GM12878 (cell line): ENCODE measurements at regions not wholly inside any gene's neighbourhood (a gene's known extent, or its start where the extent isn't known, plus 50 kb on each side); places are given as distances from the start of the nearest gene placed in this dataset.

Experiments
- ATAC-seq: fragments of 200-7000 bp; cut with Tn5 transposase; 3 replicates; pipeline ENCODE4 v1.9.1; 2020; ENCODE audit warnings: mild to moderate bottlenecking, moderate library complexity
- BruUV-seq: library from RNA; stranded (reverse); fragments of 400-500 nt; replicated peaks from 2 replicates; lab custom pipeline; 2021; lab: Mats Ljungman, UMichigan
- CTCF ChIA-PET: fragments of 300-600 bp; sonication (Branson Sonifier 250); formaldehyde crosslinking; extraction: SDS; loops from one replicate; lab custom pipeline; 2021; ENCODE audit warnings: inconsistent platforms; lab: Yijun Ruan, JAX
- POLR2A ChIA-PET: fragments of 350-600 bp; formaldehyde crosslinking; extraction: SDS; loops from one replicate; lab custom pipeline; 2021; ENCODE audit warnings: inconsistent platforms; lab: Charles Lee
- RAD21 ChIA-PET: fragments of 300-600 bp; sonication (Branson Sonifier 250); formaldehyde crosslinking; loops from one replicate; lab custom pipeline; 2023; ENCODE audit warnings: antibody characterized with exemption; ENCODE audit not compliant: unreplicated experiment; lab: Charles Lee
- SMC1A ChIA-PET: fragments of 300-600 bp; sonication (Branson Sonifier 250); formaldehyde crosslinking; loops from one replicate; lab custom pipeline; 2023; ENCODE audit not compliant: unreplicated experiment, uncharacterized antibody; lab: Charles Lee
- DNase-seq: peaks from one replicate; pipeline ENCODE4 v3.0.0-alpha.2; 2011; ENCODE audit warnings: low read depth, low spot score
- FAIRE-seq: peaks from 3 replicates; lab custom pipeline; 2011; peaks lifted over from hg19 to GRCh38; lab: Jason Lieb, UNC
- H2AFZ ChIP-seq: 2 replicates; pipeline ENCODE4 v1.6.0; 2011; ENCODE audit warnings: low read depth, low read length, control low read depth; ENCODE audit not compliant: control insufficient read depth
- H3K27ac ChIP-seq: 2 replicates; pipeline ENCODE4 v1.5.1; 2011; ENCODE audit warnings: control low read depth; ENCODE audit not compliant: control insufficient read depth, insufficient read depth
- H3K27me3 ChIP-seq, 2 experiments: replicated peaks in 1 of 2; 2 replicates each; pipeline versions ENCODE4 v1.6.0 to v1.6.1; 2011; ENCODE audit warnings: low read length in 1 of 2; ENCODE audit not compliant: control insufficient read depth in 2 of 2, insufficient read depth in 2 of 2
- H3K36me3 ChIP-seq, 2 experiments: 2 replicates each; pipeline ENCODE4 v1.5.1; 2011; ENCODE audit warnings: low read length in 1 of 2; ENCODE audit not compliant: control insufficient read depth in 2 of 2, insufficient read depth in 2 of 2
- H3K4me1 ChIP-seq: 2 replicates; pipeline ENCODE4 v1.6.1; 2011; ENCODE audit warnings: mild to moderate bottlenecking, low read length, moderate library complexity, mixed read lengths; ENCODE audit not compliant: control insufficient read depth, insufficient read depth
- H3K4me2 ChIP-seq: 2 replicates; pipeline ENCODE4 v1.6.0; 2011; ENCODE audit warnings: control low read depth; ENCODE audit not compliant: control insufficient read depth, insufficient read depth
- H3K4me3 ChIP-seq: fragments of 200-600 bp; sonication (generic); 2 replicates; pipeline ENCODE4 v1.5.1; 2016
- H3K79me2 ChIP-seq: 2 replicates; pipeline ENCODE4 v1.6.0; 2011; ENCODE audit warnings: low read length; ENCODE audit not compliant: control insufficient read depth, insufficient read depth
- H3K9ac ChIP-seq: 2 replicates; pipeline ENCODE4 v1.8.0; 2011; ENCODE audit warnings: low read length, control low read depth, mixed read lengths; ENCODE audit not compliant: control insufficient read depth, insufficient read depth
- H3K9me3 ChIP-seq: replicated peaks from 3 replicates; pipeline ENCODE4 v1.5.1; 2011; ENCODE audit warnings: mild to moderate bottlenecking, low read length; ENCODE audit not compliant: control insufficient read depth, insufficient read depth
- H4K20me1 ChIP-seq: 2 replicates; pipeline ENCODE4 v1.6.0; 2011; ENCODE audit not compliant: control insufficient read depth, insufficient read depth
- BCL3 ChIP-seq: IDR thresholded peaks from 2 replicates; pipeline ENCODE4 v1.6.1; 2011; ENCODE audit warnings: borderline replicate concordance, low read depth, mild to moderate bottlenecking, moderate library complexity, low read length; ENCODE audit not compliant: insufficient read depth, poor library complexity, severe bottlenecking
- CBFB ChIP-seq: IDR thresholded peaks from 2 replicates; pipeline ENCODE4 v1.6.1; 2016; ENCODE audit warnings: antibody characterized with exemption, low read depth
- CHD1 ChIP-seq: IDR thresholded peaks from 2 replicates; pipeline ENCODE4 v1.6.1; 2012; ENCODE audit warnings: low read depth, low read length, improper control_type of control experiment
- CREM ChIP-seq: IDR thresholded peaks from 2 replicates; pipeline ENCODE4 v1.6.1; 2014; ENCODE audit warnings: antibody characterized with exemption, low read depth
- CTCF ChIP-seq, 3 experiments: IDR thresholded peaks in 2 of 3; conservative IDR thresholded peaks in 1 of 3; 2 replicates each; pipeline ENCODE4 v1.5.1; 2011; ENCODE audit warnings: low read depth in 3 of 3, low read length in 3 of 3, mild to moderate bottlenecking in 3 of 3, control low read depth in 2 of 3, moderate library complexity in 2 of 3, inconsistent platforms in 1 of 3, mixed read lengths in 1 of 3; ENCODE audit not compliant: control insufficient read depth in 2 of 3, insufficient read depth in 1 of 3; ENCODE audit errors: extremely low read depth in 1 of 3
- IKZF2 ChIP-seq, 2 experiments: fragments of 450-650 bp; IDR thresholded peaks; 2 replicates each; pipeline ENCODE4 v1.6.1; 2017; ENCODE audit warnings: mild to moderate bottlenecking in 2 of 2, moderate library complexity in 2 of 2
- MTA2 ChIP-seq: fragments of 450-650 bp; IDR thresholded peaks from 2 replicates; pipeline ENCODE4 v1.6.1; 2016; ENCODE audit warnings: low read depth, mild to moderate bottlenecking, moderate library complexity
- MTA3 ChIP-seq: IDR thresholded peaks from 2 replicates; pipeline ENCODE4 v1.6.1; 2012; ENCODE audit warnings: low read length, inconsistent platforms, borderline replicate concordance
- MYC ChIP-seq: IDR thresholded peaks from 2 replicates; pipeline ENCODE4 v1.6.1; 2011; ENCODE audit warnings: mild to moderate bottlenecking, low read length, moderate library complexity, inconsistent platforms; ENCODE audit not compliant: insufficient read depth, insufficient replicate concordance, insufficient read length, severe bottlenecking
- NKRF ChIP-seq: fragments of 450-650 bp; conservative IDR thresholded peaks from 2 replicates; pipeline ENCODE4 v1.6.1; 2017; ENCODE audit warnings: mild to moderate bottlenecking, moderate library complexity
- REST ChIP-seq: IDR thresholded peaks from 2 replicates; pipeline ENCODE4 v1.6.1; 2012; ENCODE audit warnings: mild to moderate bottlenecking, low read depth, low read length
- SMAD5 ChIP-seq: IDR thresholded peaks from 2 replicates; pipeline ENCODE4 v1.6.1; 2016; ENCODE audit warnings: antibody characterized with exemption, low read depth
- ZSCAN29 ChIP-seq: fragments of 450-650 bp; IDR thresholded peaks from 2 replicates; pipeline ENCODE4 v1.6.1; 2017; ENCODE audit warnings: mild to moderate bottlenecking, moderate library complexity
- WGBS: methylation state at CpG from one replicate; pipeline ENCODE4 v1.1.6; 2016; ENCODE audit warnings: low lambda C conversion rate; ENCODE audit not compliant: insufficient replicate concordance, insufficient coverage; ENCODE audit errors: missing lambda C conversion rate; 5-methylcytosine and 5-hydroxymethylcytosine counted together
- in situ Hi-C: fragments of 300-500 bp; cut with MboI; formaldehyde crosslinking; loops from 9 replicates; pipeline ENCODE4 v1.14.3; 2018; ENCODE audit warnings: mixed read lengths
- intact Hi-C: fragments of 100-400 bp; cut with micrococcal nuclease; formaldehyde crosslinking; loops from one replicate; pipeline ENCODE4 v1.14.2; 2022; ENCODE audit not compliant: unreplicated experiment

- DNase-seq (no peak), FAIRE-seq (no peak), ATAC-seq (no peak)
- Histone ChIP-seq H3K79me2 (no peaks in the 10 kb centered on the region), H4K20me1 (no peaks in the 10 kb centered on the region; the same call in 1 of the 2 replicates), H3K27me3 (no peaks in the 10 kb centered on the region), H3K4me3 (no peak overlapping the region), H3K36me3 (no peaks in the 10 kb centered on the region), H3K9ac (no peak overlapping the region), H3K27ac (no peak overlapping the region), H3K9me3 (no peaks in the 10 kb centered on the region), H3K4me2 (no peak overlapping the region), H2AFZ (no peak overlapping the region), H3K4me1 (no peaks in the 10 kb centered on the region)
- POLR2A ChIA-PET = no interaction called here
- 45% methylated on average over 3 of the region's 3 CpGs for WGBS
- no TSS peak for BruUV-seq
- SMC1A ChIA-PET = no interaction called here
- intact Hi-C loops = no loop called here
- in situ Hi-C loops = no loop called here
- CTCF ChIA-PET = no interaction called here
- RAD21 ChIA-PET = no interaction called here
- TF ChIP-seq REST (no peak), ZSCAN29 (no peak), BCL3 (no peak), CHD1 (no peak), MTA3 (no peak), SMAD5 (no peak), NKRF (no peak), CREM (no peak), CBFB (no peak), IKZF2 (IDR thresholded peaks at IDR 0.05) (no peak), MYC (no peak), CTCF (IDR thresholded peaks at IDR 0.05 in 2 of 3, conservative IDR thresholded peaks at IDR 0.05 in 1 of 3; ENCODE audit: control insufficient read depth in 2 of 3, extremely low read depth in 1 of 3, insufficient read depth in 1 of 3, low read depth in 3 of 3, low read length in 3 of 3) (no peak), MTA2 (no peak)
Observed at GRCh38 chrX:139093201-139093600, 381.7 kb upstream of the FGF13 start.
